ENCODE measurements at regions not wholly inside any gene's neighbourhood (a gene's known extent, or its start where the extent isn't known, plus 50 kb on each side); places are given as distances from the start of the nearest gene placed in this dataset.
"Not testable (repeated sequence)": the region's sequence is repeated elsewhere in the genome, so short reads cannot be mapped to it uniquely, and the experiment has no call there.

- TF ChIP-seq POLR2A (IDR thresholded peaks at IDR 0.05; ENCODE audit: extremely low read depth, insufficient read length); CTCF (IDR thresholded peaks at IDR 0.05; ENCODE audit: low read depth, low read length); MYC (IDR thresholded peaks at IDR 0.05; ENCODE audit: low read depth, low read length); MAX (IDR thresholded peaks at IDR 0.05; ENCODE audit: low read depth, low read length): not testable (repeated sequence)
These were observed 370.4 kb downstream of the VRK1 start for GRCh38 chr14:97167577-97167976.

All from NB4 (cell line).